ENCODE measurements at regions not wholly inside any gene's neighbourhood (a gene's known extent, or its start where the extent isn't known, plus 50 kb on each side); places are given as distances from the start of the nearest gene placed in this dataset.

- TF ChIP-seq CTCF (IDR thresholded peaks at IDR 0.05; ENCODE audit: poor library complexity): no peak
- TF ChIP-seq EZH2 (IDR thresholded peaks at IDR 0.05; ENCODE audit: borderline replicate concordance): no peak
- no peak for TF ChIP-seq EZH2phosphoT487 (IDR thresholded peaks at IDR 0.05; ENCODE audit: low read depth, severe bottlenecking, unreplicated experiment)
Measured at GRCh38 chr5:161096581-161096980, 244.6 kb upstream of the ATP10B start.
